22Rv1 (cell line): ENCODE measurements at regions not wholly inside any gene's neighbourhood (a gene's known extent, or its start where the extent isn't known, plus 50 kb on each side); places are given as distances from the start of the nearest gene placed in this dataset.

Source experiments
- ZFX ChIP-seq: fragments of 450-650 bp; IDR thresholded peaks from 2 replicates; pipeline ENCODE4 v1.6.1; 2017; ENCODE audit warnings: antibody characterized with exemption, borderline replicate concordance
- TF ChIP-seq, protein P1 (sequence below): fragments of 450-650 bp; IDR thresholded peaks from 2 replicates; pipeline ENCODE4 v1.5.1; 2017; ENCODE audit warnings: mild to moderate bottlenecking

DNA sequence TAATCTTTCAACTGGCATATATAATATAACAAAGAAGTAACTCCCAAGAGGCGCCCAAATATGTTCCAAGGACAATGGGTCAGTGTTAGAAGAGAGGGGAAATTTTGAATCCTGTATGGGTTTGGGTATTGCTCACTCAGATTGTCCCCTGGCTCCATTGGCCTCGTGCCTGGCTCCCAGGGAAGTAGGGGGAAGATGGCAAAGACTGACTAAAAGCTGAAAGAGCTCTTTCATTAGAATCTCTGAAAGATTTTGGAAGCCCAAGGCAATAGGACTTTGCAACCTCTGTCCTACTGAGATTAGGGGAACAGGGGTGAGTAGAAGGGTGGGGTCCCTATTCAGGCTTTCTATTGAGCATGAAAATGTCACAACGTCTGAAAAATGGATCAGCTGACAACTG is 1272.8 kb upstream of the ZEB2 start:
- TF ChIP-seq, protein P1, sequence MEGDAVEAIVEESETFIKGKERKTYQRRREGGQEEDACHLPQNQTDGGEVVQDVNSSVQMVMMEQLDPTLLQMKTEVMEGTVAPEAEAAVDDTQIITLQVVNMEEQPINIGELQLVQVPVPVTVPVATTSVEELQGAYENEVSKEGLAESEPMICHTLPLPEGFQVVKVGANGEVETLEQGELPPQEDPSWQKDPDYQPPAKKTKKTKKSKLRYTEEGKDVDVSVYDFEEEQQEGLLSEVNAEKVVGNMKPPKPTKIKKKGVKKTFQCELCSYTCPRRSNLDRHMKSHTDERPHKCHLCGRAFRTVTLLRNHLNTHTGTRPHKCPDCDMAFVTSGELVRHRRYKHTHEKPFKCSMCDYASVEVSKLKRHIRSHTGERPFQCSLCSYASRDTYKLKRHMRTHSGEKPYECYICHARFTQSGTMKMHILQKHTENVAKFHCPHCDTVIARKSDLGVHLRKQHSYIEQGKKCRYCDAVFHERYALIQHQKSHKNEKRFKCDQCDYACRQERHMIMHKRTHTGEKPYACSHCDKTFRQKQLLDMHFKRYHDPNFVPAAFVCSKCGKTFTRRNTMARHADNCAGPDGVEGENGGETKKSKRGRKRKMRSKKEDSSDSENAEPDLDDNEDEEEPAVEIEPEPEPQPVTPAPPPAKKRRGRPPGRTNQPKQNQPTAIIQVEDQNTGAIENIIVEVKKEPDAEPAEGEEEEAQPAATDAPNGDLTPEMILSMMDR: no peak
- TF ChIP-seq ZFX: no peak
